Renal pelvis (tissue), 1 donor: ENCODE measurements at regions not wholly inside any gene's neighbourhood (a gene's known extent, or its start where the extent isn't known, plus 50 kb on each side); places are given as distances from the start of the nearest gene placed in this dataset.

ENCODE experiments used
- DNase-seq: peaks from one replicate; pipeline ENCODE4 v3.0.0-alpha.2; 2013

DNA sequence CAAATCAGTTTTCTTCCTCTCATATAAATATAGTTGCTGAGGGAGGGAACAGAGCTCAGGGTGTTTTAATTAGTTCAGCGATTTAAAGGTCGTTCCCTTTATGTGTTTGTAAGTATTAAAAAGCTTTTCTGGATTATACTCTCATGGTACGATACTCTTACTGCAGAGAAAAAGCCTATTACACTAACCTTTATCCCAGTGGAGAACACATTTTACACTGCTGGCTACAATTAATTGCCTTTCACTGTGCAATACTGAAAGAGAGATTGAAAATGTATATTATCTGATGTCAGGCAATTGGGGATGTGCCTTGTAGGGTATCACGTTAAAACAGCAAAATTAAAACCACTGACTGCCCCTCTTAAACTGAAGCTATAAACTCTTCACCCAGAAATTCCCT is 526.9 kb upstream of the SGCG start:
- DNase-seq = no peak

DNA sequence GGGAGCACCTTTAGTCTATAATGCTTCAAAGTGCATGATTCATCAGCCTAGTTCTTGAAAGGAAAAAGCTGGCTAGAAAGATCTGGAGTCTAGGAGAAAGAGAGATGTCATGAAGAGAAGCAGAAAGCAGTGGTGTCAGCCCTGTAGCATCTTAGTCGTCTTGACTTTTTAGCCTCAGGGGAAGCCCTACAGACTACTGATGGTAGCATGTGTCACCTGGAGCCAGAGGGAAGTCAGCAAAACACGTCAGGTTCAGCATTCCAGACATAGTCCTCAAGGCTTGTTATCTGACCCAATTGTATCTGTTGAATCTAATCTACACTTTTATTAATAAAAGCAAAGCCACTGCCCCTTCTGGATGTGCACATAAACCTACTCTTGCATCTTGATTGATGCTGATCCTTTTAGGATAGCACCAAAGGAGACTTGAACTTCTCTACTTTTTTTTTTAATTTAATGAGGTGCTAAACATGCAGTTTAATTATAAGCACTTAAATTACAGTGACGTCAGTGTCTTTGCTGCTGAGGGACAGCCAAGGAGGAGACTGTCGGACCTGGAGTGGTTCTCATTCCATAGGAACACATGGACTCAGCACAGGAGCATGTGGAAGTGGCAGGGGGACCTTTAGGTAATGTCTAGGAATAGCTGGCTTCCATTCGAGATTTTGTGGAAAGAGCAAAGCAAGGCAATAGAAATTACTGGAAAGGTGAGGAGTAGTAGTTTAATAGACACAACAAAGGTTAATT is 525.5 kb upstream of the SGCG start:
- DNase-seq = no peak

DNA sequence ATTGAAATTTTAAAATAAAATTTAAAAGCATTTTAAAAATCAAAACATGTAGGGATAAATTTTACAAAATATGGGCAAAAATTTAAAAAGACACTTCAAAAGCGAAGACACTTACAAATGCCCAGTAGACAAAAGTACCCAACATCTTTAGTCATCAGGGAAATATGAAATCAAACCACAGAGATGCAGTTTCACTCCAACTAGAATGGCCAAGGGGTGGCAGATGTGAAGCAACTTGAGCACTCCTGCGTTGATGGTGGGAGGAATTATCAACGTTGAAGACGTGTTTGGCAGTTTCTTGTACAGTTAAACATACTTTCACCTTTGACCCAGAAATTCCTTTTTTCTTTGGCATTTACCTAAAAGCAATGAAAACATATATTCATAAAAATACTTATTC is 518.0 kb upstream of the SGCG start:
- DNase-seq = no peak

DNA sequence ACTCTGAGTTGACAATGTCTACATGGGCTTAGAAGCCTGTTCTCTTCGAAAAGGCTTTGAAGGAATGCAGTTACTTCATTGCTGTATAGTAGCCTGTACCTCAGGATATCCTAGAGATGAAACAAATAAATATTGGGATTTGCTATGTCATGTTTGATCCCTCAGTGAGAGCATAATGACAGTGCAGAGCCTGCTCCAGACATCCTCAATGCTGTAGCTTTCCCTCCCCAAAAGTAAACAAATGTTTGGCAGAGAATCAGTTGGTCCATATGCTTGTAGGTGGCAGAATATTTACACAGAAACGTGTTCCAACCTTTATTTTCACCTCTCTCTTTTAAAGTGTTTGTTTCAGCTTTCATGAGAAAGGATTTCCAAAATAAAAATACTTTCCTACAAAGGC is 515.3 kb upstream of the SGCG start:
- no peak for DNase-seq

DNA sequence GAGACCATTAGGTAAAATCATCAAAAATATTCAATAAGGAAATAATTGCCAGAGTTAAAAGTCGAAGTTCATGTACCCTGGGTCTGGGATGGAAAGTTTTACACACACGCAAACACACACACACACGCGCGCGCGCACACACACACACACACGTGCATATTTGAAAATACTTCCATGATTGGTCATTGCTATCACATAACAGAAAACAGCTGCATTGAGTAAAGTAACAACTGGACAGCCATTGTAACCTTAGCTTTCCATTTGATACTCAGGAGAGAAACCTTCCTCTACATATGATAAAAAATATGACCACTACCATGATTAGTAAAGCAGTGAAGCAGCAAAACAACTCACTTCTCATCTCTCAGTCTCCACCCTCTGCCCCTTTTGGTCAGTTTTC is 490.0 kb upstream of the SGCG start:
- no peak for DNase-seq

DNA sequence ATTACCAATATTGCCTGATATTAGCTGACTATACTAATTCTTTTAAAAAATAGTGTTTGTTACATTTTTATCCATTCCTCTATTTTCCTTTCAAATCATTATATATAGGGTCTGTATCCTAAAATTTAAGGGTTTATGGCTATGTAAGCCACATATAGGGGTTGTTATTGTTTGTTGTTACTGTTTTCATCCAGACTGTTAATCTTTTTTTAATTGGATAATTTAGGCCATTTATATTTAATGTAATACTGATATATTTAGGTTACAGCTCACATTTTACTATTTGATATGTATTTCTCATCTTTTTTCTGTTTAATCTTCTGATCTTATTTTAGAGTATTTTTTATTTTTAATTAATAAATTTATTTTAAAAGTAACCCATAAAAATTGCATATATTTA is 487.1 kb upstream of the SGCG start:
- no peak for DNase-seq

DNA sequence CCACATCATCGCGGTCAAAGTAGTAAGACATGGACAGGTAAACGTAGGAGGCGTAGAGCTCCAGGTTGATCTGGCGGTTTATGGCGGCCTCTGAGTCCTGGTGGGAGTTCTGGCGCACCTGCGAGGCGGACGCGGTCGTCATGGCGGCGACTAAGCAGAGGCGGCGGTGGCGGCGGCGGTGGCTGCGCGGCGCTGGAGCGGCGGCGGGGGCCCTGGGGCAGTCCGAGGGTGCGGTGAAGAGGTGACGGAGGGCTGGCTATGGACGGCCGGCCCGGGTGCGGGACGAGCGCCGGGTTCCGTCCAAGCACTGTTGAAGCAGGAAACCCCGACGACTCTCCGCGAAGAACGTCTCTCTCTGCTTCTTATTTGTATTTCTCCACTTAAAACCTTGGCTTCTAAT is 484.3 kb upstream of the SGCG start:
- DNase-seq = no peak

DNA sequence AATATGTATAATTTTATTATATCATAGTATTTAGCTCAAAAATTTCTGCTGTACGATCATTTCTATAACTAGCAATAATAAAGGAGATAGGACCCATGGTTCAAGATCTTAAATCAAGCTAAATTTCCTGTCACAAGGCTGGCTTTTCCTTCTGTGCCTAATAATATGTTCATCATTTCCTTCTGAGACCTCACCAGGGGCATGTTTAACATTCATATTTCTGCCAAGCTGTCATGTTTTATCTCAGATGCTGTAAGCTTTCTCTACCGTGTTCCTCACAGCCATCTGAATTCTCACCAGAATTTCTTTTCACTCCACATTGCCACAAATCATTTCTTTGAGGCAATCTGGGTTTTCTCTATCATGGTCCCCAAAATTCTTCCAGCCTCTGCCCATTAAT is 482.3 kb upstream of the SGCG start:
- DNase-seq = no peak

DNA sequence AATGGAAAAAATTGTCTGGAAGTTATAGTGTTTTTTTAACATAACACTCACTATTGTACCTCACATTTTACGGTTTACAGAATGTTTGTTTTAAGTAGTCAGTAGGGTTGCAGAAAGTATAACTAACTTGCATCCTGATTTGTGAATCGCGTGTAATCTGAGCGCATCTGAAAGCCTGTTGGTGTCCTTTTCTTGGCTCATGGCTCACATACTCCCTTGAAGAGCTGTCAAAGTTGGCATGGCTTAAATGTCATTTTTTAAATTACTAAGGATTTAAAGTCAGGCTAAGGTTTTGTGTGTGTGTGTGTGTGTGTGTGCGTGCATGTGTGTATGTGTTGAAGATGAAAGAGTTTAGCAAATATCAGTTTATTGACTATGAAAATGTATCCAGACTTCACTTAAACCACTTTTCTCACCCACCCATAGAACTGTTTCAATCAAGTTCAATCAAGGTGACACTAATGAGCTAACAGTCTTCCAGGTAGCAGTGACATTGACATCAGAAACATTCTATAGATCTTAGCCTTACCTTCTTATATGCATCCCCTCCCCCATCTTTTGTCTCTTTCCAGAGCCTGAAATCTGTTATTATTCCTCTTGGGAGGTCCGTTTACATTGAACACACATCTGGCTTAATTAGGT is 480.4 kb upstream of the SGCG start:
- DNase-seq = no peak

DNA sequence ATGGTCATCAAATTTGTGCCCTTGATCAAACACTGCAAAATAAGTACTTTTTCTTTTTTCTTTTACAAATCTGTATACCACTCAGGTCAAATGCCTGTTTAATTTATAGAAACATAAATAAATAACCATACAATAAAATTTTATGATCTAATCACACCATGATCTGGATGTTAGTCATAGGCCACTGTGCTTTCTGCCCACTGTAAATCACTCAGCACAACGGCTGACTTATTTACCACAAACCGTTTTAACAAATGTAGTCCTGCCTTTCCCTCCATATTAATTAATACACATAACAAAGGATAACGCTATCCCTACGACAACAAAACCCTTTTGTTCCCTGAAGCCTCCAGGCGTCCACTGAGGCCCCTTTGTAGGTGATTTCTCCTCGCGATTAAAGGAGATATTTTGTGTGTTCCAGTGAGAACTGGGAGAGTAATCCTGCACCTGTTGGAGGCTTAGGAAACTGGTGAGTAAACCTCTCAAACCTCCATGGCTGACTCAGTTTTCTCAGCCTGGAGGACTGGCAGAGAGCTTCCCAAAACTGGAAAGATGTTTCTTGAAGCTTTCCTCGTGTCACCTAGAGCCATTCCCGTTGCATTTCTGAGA is 477.1 kb upstream of the SGCG start:
- DNase-seq = no peak

DNA sequence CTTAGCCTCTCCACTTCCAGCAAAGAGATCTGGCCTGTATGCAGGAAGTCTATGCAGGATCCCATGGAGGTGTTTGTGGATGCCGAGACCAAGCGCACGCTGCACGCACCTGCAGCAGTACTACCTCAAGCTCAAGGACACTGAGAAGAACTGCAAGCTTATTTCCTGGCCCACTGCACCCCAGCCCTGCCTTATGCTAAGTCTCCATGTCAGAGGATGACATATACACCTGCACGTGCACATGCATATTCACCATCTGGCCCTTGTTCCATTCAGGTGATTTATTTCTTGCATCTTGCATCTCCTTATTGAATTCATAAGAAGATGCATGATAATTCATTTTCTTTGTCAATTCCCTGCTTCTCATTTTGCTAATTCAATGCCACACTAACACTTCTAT is 472.8 kb upstream of the SGCG start:
- DNase-seq = no peak

DNA sequence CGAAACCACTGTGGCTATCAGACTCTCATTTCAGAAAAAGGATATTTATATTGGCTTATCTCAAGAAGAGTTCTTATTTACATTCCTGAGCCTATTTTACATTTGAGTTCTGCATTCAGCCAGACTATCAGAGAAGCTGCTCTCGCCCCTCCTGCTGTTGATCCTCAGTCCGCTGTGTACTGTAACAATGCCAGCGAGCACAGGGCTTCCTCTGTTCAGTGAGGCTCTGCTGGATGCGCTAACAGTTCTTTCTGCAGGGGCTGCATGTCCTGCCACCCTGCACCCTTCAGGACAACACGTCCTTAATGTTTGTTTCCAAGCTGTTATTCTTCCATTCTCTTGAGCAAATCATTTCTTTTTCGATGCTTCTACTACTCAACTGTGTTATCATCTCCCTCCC is 463.7 kb upstream of the SGCG start:
- DNase-seq = no peak

DNA sequence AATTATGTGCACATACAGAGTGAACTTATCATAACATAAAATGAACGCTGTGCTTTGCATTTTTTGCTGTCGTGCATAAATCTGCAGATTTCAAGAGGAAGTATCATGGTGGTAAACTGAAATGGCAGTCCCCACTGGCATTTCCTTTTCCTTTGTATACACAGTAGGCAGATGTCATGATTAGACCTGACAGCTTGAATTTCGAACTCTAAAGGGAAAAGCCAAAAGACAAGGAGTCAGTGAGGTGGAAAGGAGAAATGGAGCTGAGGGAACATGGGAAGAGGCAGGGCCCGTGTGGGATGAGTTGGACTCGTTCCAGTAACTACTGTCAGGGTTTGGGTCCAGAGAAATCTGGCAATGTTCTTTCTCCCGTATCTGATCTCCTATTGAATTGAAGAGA is 454.1 kb upstream of the SGCG start:
- no peak for DNase-seq

DNA sequence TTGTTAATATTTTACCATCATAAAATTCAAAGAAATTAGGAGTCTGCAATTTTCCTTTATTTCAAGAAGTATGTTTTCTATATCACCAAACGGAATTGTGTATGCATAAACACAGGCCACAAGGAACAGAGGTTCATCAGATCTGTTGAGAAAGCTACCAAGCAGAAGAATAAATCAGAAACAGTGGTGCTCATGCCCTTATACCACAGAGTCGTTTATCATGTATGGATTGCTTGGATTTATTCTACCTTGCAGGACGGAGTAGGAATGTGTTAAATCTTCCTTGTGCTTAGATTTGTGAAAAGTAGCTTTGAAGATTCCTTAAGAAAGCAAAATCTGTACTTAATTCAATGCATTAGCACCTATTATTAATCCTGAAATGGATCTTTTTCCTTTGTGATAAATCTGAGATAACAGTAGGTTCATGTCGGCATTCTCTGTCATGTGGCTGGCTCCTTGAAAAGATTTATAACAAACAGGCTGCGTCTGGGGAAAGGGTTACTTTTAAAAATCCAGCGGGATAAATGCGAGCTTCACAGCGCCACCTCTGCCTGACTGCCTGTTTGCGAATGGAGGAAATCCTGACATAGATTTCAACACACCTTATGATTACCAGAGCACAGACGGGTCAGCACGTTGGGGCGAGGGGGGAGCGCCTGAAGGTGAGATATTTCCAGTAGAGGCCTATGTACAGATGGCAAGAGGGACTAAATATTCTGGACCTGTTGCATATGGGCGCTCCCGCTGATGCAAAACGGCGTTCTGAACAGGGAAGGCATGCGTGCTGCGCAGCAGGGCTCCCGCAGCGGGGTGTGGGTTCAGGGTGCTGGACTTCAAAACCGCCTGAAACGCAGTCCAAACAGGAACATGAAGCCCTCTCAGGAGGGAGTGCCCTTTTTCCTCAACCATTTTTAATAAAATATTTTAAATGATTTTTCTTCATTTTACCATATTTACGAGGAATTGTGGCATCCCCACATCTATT is 445.5 kb upstream of the SGCG start:
- no peak for DNase-seq

DNA sequence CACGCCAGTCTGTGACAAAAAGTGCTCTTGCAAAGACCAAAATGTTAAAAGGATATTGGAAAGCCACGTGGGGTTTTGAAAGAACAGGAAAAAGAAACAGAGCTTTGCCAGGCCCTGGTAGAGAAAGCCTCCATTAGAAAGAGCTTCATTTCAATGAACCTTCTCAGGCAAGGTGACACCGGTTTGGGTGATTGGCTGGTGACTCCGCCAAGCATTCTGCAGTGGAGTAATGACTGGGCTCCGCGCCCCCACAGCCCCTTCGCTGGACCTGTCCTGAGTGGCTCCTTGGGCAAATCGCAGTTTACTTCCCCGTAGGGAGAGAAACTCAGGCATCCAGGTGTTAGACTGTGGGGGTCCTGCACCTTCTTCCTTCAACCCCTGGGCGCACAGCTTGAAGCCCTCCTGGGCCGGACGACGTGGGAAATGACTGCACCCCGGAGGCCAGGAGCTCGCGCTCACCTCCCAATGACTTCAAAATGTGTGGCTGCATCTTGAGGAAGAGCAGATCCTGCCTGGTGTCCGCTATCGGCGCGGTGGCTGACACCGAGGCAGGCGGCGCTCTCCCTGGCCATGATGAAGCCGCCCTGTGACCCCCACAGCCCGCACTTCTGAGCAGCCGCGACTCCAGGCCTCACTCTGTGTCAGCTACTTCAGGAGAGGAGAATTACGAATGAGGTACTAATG is 444.6 kb upstream of the SGCG start:
- no peak for DNase-seq

DNA sequence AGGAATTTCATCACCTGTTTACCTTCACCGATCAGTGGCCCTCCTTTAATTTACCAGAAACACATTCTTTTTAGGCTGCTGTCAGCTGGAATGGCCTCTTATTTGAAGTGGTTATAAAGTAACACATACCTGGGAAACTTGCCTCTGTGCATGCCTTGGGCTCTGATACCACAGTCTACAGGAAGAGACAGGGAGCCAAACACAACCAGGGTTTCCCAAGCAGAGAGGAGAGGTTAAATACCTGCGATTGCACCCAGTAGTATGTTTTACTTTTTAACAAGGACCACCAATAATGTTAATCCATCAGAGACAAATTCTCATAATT is 444.0 kb upstream of the SGCG start:
- no peak for DNase-seq

DNA sequence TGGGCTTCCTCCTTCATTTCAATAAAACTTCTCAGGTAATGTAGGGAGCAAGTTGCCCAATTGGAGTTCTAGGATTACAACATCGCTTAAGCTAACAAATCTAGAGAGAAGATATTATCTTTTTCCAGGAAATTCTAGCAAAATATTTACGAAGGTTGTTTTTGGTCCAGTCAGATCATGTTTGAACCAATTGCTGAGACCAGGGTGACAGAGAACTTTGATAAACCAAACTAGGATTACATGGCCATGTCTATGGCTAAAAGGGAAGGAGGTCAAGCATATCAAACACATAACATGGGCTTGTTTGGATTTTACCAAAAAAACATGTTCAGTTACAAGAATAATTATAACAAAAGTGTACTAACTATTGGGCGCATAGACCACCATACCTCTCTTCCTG is 442.4 kb upstream of the SGCG start:
- DNase-seq = no peak

DNA sequence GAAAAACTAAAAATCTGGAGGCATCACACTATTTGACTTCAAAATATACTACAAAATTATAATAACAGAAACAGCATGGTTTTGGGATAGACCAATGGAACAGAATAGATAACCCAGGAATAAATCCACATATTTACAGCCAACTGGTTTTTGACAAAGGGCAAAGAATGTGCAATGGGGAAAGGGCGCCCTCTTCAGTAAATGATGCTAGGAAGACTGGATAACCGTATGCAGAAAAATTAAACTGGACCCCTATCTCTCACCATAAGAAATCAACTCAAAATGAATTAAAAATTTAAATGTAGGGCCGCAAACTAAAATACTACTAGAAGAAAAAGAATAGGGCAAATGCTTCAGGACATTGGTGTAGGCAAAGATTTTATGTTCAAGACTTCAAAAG is 440.5 kb upstream of the SGCG start:
- DNase-seq = no peak

DNA sequence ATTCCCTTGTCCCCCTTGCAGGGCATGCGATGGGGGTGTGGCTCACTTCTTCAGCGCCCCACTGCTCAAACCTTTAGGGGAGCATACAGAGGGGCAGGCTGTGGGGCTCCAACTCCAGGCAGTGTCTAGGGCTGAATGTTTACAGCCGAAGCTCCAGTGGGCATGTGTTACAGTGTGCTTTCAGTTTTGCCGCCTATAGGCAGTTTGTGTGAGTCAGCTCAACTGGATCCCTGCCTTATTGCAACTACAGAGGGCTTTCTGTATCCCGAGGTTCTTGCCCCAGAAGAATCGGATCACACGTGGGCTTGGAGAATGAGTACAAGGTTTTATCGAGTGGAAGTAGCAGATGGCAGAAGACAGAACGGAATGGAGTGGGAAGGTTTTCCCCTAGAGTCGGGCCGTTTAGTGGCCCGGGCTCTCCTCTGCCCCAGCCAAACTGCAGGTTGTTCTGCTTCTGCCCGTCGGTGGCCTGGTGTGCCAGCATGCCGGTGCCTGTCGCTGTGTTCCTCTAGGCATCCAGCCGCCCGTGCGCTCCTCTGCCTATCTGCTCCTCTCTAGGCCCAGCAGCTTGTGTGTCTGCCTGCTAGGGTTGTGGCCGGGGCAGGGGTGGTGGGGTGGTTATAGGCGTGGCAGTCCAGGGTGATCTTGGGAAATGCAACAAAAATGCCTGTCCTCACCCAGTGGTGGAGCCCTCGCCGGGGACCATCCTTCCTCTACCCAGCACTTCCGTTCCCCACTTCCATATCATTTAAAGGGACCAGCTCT is 435.9 kb upstream of the SGCG start:
- no peak for DNase-seq

DNA sequence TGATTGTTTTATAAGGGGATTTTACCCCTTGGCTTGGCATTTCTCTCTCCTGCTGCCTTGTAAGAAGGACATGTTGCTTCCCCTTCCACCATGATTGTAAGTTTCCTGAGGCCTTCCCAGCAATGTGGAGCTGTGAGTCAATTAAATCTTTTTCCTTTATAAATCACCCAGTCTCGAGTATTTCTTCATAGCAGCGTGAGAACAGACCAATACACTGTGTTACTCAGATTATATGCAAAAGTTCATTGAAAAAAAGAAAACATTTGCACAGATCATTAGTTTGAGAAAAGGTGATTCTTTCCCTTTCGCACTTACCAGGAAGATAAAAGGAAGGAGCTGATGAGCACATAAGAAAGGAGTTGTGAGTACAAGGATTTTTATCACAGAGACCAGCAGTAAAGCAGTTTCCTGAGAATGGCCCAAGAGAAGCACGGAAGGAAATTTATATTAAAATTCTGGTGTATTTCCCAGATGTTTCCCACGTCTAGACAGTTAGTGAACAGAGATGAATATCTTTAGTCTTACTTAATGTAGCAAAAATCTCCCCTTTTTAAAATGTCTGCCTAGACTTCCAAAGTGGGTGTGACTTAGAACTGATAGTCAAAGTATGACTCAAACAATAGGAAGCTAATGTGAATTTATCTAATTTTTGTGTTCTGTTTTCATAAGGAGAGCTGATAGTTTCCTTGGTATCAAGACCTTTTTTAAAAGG is 431.8 kb upstream of the SGCG start:
- no peak for DNase-seq

DNA sequence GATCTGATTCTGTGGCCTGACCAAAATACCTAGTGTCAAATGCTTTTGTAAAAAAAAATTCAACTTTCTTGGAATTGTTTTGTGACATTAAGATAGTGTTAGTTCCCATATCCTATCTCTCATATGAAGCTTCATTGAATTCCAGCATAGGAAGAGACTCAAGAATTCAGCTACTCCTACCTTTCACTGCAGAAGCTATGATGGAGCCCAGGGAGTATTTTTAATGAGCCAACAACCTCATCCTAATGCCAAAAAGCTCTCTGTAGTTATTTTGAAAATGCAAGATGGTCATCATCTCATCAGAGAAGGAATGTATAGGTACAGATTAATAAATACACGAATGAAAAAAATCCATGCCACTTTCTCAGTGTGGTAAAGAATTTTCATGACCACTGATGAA is 431.2 kb upstream of the SGCG start:
- no peak for DNase-seq
